Right cardiac atrium (tissue), 5 donors: ENCODE measurements at regions not wholly inside any gene's neighbourhood (a gene's known extent, or its start where the extent isn't known, plus 50 kb on each side); places are given as distances from the start of the nearest gene placed in this dataset.
"Not testable (repeated sequence)": the region's sequence is repeated elsewhere in the genome, so short reads cannot be mapped to it uniquely, and the experiment has no call there.

Experiments
- ATAC-seq, 2 donors: fragments of 200-7000 bp; cut with Tn5 transposase; one replicate each; pipeline versions ENCODE4 v1.8.0 to v1.9.1; 2020; ENCODE audit warnings: moderate library complexity in 2 of 2, mild to moderate bottlenecking in 1 of 2
- DNase-seq, 3 donors: peaks; one replicate each; pipeline ENCODE4 v3.0.0-alpha.2; 2020
- H3K27ac ChIP-seq: one replicate; pipeline ENCODE4 v1.5.1; 2013; ENCODE audit warnings: mild to moderate bottlenecking, low read length, control low read depth, moderate library complexity
- H3K27me3 ChIP-seq: one replicate; pipeline ENCODE4 v1.6.1; 2013; ENCODE audit not compliant: control insufficient read depth, insufficient read depth
- H3K4me1 ChIP-seq: one replicate; pipeline ENCODE4 v1.6.1; 2013; ENCODE audit warnings: low read length; ENCODE audit not compliant: control insufficient read depth, insufficient read depth
- H3K4me3 ChIP-seq: one replicate; pipeline ENCODE4 v1.5.1; 2013; ENCODE audit warnings: low read length, control low read depth
- H3K9me3 ChIP-seq: one replicate; pipeline ENCODE4 v1.6.1; 2013; ENCODE audit warnings: low read length; ENCODE audit not compliant: control insufficient read depth
- WGBS: extraction: QIAGEN DNeasy Blood & Tissue Kit; methylation state at CpG from one replicate; pipeline ENCODE4 v1.1.7; 2013; 5-methylcytosine and 5-hydroxymethylcytosine counted together
- intact Hi-C, 4 donors: fragments of 100-400 bp; cut with DNase I; formaldehyde crosslinking; loops; one replicate each; pipeline versions ENCODE4 v1.11.0 to v1.14.0; 2022 to 2023
- donor health status: healthy with polysubstance abuse.
- donor health status: DM: no; HTN: yes; CAD: no.
- donor health status: DM: no; HTN: no; CAD: no.
- donor health status: DM: no; HTN: yes; CAD: no; lungs with severe emphysema.
- donor health status: DM: yes; HTN: yes; CAD: no.

GRCh38 chr11:33987545-33987944, 64.0 kb upstream of the CAPRIN1 start:
- H3K27me3 ChIP-seq: no peaks in the 10 kb centered on the region
- ATAC-seq (no peak), DNase-seq (no peak)
- 92% methylated on average over 3 of the region's 3 CpGs for WGBS
- no peak overlapping the region for H3K4me3 ChIP-seq
- no peak overlapping the region for H3K27ac ChIP-seq
- H3K9me3 ChIP-seq: no peaks in the 10 kb centered on the region
- intact Hi-C loops: no loop called here
- no peaks in the 10 kb centered on the region for H3K4me1 ChIP-seq

GRCh38 chr11:33986597-33987501, 64.7 kb upstream of the CAPRIN1 start:
- H3K4me1 ChIP-seq, DNase-seq, ATAC-seq, H3K9me3 ChIP-seq, H3K4me3 ChIP-seq, intact Hi-C loops, H3K27ac ChIP-seq, H3K27me3 ChIP-seq: not testable (repeated sequence)
- WGBS: 72% methylated on average over 11 of the region's 12 CpGs

- 81% methylated on average over 5 of the region's 5 CpGs for WGBS
- no peak for DNase-seq
Observed at GRCh38 chr11:33984682-33985389, 66.7 kb upstream of the CAPRIN1 start.

GRCh38 chr11:33982661-33983060, 68.9 kb upstream of the CAPRIN1 start:
- H3K4me3 ChIP-seq: no peak overlapping the region
- H3K27me3 ChIP-seq: no peaks in the 10 kb centered on the region
- intact Hi-C loops: no loop called here
- no peaks in the 10 kb centered on the region for H3K4me1 ChIP-seq
- no peaks in the 10 kb centered on the region for H3K9me3 ChIP-seq
- no peak overlapping the region for H3K27ac ChIP-seq
- ATAC-seq (no peak), DNase-seq (no peak)

More at GRCh38 chr11:33984682-33985389, 66.7 kb upstream of the CAPRIN1 start:
- intact Hi-C loops: no loop called here
- no peak for ATAC-seq
- no peaks in the 10 kb centered on the region for H3K27me3 ChIP-seq
- no peak overlapping the region for H3K27ac ChIP-seq
- no peaks in the 10 kb centered on the region for H3K9me3 ChIP-seq
- no peaks in the 10 kb centered on the region for H3K4me1 ChIP-seq
- H3K4me3 ChIP-seq: no peak overlapping the region

GRCh38 chr11:33980897-33981296, 70.6 kb upstream of the CAPRIN1 start:
- DNase-seq: no peak
- no peak overlapping the region for H3K27ac ChIP-seq
- WGBS: 47% methylated on average over 3 of the region's 3 CpGs
- H3K4me1 ChIP-seq: no peaks in the 10 kb centered on the region
- intact Hi-C loops: no loop called here
- no peaks in the 10 kb centered on the region for H3K27me3 ChIP-seq
- no peak overlapping the region for H3K4me3 ChIP-seq
- ATAC-seq: no peak
- H3K9me3 ChIP-seq: no peaks in the 10 kb centered on the region

GRCh38 chr11:33978376-33978775, 73.2 kb upstream of the CAPRIN1 start:
- Histone ChIP-seq H3K9me3 (no peaks in the 10 kb centered on the region), H3K27ac (no peak overlapping the region), H3K4me1 (no peaks in the 10 kb centered on the region), H3K4me3 (no peak overlapping the region), H3K27me3 (no peaks in the 10 kb centered on the region)
- intact Hi-C loops: no loop called here
- 95% methylated on average over 6 of the region's 6 CpGs for WGBS
- DNase-seq (no peak), ATAC-seq (no peak)

GRCh38 chr11:33977676-33978075, 73.9 kb upstream of the CAPRIN1 start:
- no peaks in the 10 kb centered on the region for H3K4me1 ChIP-seq
- DNase-seq (no peak), ATAC-seq (no peak)
- no peaks in the 10 kb centered on the region for H3K27me3 ChIP-seq
- intact Hi-C loops: no loop called here
- H3K27ac ChIP-seq: no peak overlapping the region
- H3K4me3 ChIP-seq: no peak overlapping the region
- H3K9me3 ChIP-seq: no peaks in the 10 kb centered on the region
- 97% methylated on average over 4 of the region's 4 CpGs for whole genome bisulfite sequencing

GRCh38 chr11:33976495-33977199, 74.9 kb upstream of the CAPRIN1 start:
- intact Hi-C loops: no loop called here
- ATAC-seq (no peak), DNase-seq (no peak)
- no peaks in the 10 kb centered on the region for H3K27me3 ChIP-seq
- H3K27ac ChIP-seq: no peak overlapping the region
- no peaks in the 10 kb centered on the region for H3K4me1 ChIP-seq
- WGBS: 78% methylated on average over 7 of the region's 7 CpGs
- H3K9me3 ChIP-seq: no peaks in the 10 kb centered on the region
- no peak overlapping the region for H3K4me3 ChIP-seq

- H3K27ac ChIP-seq: no peak overlapping the region
- H3K9me3 ChIP-seq: no peaks in the 10 kb centered on the region
- no peak for ATAC-seq
- intact Hi-C loops: loop anchor here in 1 of 4 donors (5.0 kb wide), 1 partner anchor 118 kb away; no protein-coding TSS in a partner anchor
- DNase-seq: no peak
- H3K4me1 ChIP-seq: no peaks in the 10 kb centered on the region
- no peaks in the 10 kb centered on the region for H3K27me3 ChIP-seq
- 76% methylated on average over 4 of the region's 4 CpGs for WGBS
- H3K4me3 ChIP-seq: no peak overlapping the region
Observed at GRCh38 chr11:33974804-33975203, 76.7 kb upstream of the CAPRIN1 start.

GRCh38 chr11:33971530-33971929, 79.7 kb upstream of the LMO2 start:
- WGBS: 75% methylated on average over 12 of the region's 12 CpGs
- H3K4me3 ChIP-seq, H3K27ac ChIP-seq, H3K4me1 ChIP-seq, H3K27me3 ChIP-seq, ATAC-seq, H3K9me3 ChIP-seq, DNase-seq: not testable (repeated sequence)
- intact Hi-C loops: loop anchor here in 3 of 4 donors (2.0 to 5.0 kb wide), 3 partner anchors 113 to 115 kb away; no protein-coding TSS in a partner anchor
